Epithelial cell of proximal tubule (primary cell): ENCODE measurements at regions not wholly inside any gene's neighbourhood (a gene's known extent, or its start where the extent isn't known, plus 50 kb on each side); places are given as distances from the start of the nearest gene placed in this dataset.
"Not testable (repeated sequence)": the region's sequence is repeated elsewhere in the genome, so short reads cannot be mapped to it uniquely, and the experiment has no call there.

Source experiments
- DNase-seq: peaks from one replicate; pipeline ENCODE4 v3.0.0-alpha.2; 2011; ENCODE audit warnings: low read depth
- H3K4me3 ChIP-seq: 2 replicates; pipeline ENCODE4 v1.5.1; 2011; ENCODE audit warnings: low read depth, mild to moderate bottlenecking, low read length
- TF ChIP-seq, protein P1 (sequence below): conservative IDR thresholded peaks from 2 replicates; pipeline ENCODE4 v1.5.1; 2012; ENCODE audit warnings: low read depth, mild to moderate bottlenecking, low read length

DNA sequence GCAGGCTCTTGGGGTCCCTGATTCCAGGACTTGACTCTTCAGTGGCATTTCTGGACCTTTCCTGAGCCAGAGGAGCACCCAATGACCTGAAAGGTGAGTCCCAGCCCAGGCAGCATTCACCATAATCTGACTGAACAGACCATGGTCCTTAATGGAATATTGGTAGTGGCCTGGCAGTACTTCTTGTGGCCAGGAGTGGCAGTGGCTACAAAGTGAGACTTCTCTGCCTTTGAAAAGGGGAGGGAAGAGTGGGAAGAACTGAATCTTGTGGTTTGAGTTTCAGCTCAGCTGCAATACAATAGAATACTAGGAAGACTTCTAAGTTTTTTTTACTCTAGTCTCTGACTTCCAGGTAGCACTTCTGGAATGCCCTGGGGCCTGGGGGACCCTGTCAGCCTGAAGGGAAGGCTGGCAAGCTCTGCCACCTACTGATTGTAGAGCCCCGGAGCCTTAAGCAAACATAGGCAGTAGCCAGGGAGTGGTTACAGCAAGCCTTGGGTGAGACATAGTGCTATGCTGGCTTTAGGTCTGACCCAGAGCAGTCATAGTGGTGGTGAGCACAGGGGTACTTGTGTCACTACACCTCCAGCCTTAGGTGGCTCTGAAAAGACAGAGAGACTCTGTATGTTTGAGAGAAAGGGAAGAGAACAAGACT, 674.2 kb upstream of the MANEA start:
- no peak for DNase-seq
- H3K4me3 ChIP-seq, result no peak overlapping the region
- TF ChIP-seq, protein P1, sequence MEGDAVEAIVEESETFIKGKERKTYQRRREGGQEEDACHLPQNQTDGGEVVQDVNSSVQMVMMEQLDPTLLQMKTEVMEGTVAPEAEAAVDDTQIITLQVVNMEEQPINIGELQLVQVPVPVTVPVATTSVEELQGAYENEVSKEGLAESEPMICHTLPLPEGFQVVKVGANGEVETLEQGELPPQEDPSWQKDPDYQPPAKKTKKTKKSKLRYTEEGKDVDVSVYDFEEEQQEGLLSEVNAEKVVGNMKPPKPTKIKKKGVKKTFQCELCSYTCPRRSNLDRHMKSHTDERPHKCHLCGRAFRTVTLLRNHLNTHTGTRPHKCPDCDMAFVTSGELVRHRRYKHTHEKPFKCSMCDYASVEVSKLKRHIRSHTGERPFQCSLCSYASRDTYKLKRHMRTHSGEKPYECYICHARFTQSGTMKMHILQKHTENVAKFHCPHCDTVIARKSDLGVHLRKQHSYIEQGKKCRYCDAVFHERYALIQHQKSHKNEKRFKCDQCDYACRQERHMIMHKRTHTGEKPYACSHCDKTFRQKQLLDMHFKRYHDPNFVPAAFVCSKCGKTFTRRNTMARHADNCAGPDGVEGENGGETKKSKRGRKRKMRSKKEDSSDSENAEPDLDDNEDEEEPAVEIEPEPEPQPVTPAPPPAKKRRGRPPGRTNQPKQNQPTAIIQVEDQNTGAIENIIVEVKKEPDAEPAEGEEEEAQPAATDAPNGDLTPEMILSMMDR, result no peak

DNA sequence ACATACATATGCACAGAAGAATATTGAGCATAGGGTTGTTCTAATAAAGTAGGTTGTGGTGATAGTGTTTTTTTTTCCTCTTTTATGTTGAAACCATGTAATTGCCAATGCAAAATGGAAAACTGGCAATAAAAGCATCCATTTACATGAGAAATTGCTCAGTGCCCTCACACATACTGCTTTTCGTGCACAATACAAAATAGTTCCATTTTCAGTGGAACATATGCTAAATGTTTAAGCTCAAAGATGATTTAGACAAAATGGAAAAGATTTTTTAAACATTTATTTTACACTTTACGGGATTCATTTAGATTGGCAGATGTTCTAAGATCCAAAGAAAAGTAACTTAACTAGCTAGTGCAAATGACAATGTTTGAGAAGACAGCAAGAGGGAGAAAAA, 678.1 kb upstream of the MANEA start:
- TF ChIP-seq, protein P1, result no peak
- no peak overlapping the region for H3K4me3 ChIP-seq
- no peak for DNase-seq

DNA sequence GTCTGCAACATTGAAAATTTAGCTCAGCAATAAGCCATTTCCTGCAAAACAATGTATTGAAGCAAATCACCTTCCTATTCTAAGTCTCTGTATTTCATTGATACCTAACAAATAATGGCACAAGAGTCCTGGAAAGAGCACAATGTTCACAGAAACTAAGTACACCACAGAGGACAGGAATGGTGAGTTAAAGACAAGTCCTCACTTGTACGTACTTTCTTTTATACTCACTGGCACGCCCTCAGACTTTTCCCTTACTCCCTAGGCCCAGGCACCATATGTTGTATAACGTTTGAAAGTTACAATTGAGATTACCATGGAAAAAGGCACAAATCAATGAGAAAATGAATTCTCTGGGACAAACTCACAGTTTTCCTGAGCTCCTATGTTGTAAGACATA, 683.0 kb upstream of the MANEA start:
- DNase-seq, result no peak
- H3K4me3 ChIP-seq, result no peak overlapping the region
- TF ChIP-seq, protein P1, result no peak

DNA sequence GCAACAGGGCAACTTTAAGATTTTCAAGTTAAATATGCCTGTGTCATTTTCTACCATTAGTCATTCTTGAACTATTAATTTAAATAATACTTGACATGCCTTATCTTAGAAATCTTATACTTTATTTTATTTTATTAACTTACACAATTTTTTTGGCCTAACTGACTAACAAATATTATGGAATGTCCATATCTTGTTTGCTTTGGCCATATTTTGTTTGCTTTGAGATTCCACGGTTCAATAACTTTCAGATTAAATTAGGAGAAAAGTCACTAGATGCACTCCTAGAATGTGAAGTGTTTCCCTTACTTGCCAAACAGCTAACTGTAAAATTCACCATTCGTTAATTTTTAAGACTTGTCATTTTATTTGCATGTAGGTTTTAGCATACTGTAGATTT, 684.0 kb upstream of the MANEA start:
- no peak for DNase-seq
- TF ChIP-seq, protein P1, result no peak
- H3K4me3 ChIP-seq, result no peak overlapping the region

DNA sequence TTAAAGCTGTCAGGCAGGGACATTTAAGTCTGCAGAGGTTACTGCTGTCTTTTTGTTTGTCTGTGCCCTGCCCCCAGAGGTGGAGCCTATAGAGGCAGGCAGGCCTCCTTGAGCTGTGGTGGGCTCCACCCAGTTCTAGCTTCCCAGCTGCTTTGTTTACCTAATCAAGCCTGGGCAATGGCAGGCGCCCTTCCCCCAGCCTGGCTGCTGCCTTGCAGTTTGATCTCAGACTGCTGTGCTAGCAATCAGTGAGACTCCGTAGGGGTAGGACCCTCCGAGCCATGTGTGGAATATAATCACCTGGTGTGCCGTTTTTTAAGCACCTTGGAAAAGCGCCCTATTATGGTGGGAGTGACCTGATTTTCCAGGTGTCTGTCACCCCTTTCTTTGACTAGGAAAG, 703.5 kb upstream of the MANEA start:
- DNase-seq, H3K4me3 ChIP-seq: not testable (repeated sequence)

DNA sequence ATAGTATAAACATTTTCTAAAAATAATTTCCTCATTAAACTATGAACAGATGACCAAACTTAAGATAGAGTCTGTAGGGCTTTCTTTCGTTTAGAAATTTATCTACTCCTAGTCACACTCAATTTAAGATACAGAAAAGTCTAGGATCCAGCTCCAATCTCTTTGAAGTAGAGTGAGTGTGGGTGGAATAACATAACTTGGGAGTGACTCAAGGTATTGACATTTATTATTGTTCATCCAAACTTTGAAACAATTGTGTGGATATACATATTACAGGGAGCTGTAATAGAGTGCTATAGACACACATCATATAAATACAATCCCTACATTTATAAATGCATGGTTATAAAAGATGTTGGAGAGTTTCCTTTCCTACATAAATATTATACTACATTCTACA, 715.2 kb upstream of the MANEA start:
- DNase-seq, result no peak
- TF ChIP-seq, protein P1, result no peak
- no peak overlapping the region for H3K4me3 ChIP-seq

DNA sequence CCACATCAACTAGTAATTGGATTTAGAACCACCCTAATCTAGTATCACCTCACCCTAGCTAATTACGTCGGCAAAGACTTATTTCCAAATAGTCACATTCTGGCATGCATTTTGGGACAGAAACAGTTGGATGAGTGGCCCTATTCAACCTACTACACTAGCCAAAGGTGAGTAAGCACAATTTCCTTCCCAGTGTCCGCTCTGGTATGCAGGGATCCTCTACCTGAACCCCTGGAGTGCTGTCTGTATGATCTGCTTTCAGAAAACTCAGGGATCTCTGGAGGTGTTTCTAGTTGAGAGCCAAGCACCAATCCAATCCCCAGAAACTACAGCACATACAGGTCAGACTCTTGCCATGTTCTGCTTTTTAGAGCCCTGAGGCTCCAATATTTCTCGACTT, 717.4 kb upstream of the MANEA start:
- no peak overlapping the region for H3K4me3 ChIP-seq
- no peak for DNase-seq
- TF ChIP-seq, protein P1, result no peak

DNA sequence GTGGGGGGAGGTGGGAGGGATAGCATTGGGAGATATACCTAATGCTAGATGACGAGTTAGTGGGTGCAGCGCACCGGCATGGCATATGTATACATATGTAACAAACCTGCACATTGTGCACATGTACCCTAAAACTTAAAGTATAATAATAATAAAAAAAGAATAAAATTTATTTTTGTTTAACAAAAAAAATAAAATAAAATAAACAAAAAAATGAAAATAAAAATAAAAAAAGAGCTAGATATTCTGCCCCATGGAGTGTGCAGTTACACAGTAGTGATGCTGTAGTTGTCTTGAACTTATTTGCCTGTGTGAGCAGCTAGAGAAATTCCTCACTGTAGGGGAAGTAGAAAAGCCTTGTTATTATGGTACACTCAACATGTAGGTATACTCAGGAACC, 720.3 kb upstream of the MANEA start:
- H3K4me3 ChIP-seq, DNase-seq: not testable (repeated sequence)

DNA sequence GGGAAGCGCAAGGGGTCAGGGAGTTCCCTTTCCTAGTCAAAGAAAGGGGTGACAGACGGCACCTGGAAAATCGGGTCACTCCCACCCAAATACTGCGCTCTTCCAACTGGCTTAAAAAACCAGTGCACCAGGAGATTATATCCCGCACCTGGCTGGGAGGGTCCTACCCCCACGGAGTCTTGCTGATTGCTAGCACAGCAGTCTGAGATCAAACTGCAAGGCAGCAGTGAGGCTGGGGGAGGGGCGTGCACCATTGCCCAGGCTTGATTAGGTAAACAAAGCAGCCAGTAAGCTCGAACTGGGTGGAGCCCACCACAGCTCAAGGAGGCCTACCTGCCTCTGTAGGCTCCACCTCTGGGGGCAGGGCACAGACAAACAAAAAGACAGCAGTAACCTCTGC, 726.0 kb upstream of the MANEA start:
- not testable (repeated sequence) for DNase-seq, H3K4me3 ChIP-seq
